ENCODE measurements at regions not wholly inside any gene's neighbourhood (a gene's known extent, or its start where the extent isn't known, plus 50 kb on each side); places are given as distances from the start of the nearest gene placed in this dataset.

DNA sequence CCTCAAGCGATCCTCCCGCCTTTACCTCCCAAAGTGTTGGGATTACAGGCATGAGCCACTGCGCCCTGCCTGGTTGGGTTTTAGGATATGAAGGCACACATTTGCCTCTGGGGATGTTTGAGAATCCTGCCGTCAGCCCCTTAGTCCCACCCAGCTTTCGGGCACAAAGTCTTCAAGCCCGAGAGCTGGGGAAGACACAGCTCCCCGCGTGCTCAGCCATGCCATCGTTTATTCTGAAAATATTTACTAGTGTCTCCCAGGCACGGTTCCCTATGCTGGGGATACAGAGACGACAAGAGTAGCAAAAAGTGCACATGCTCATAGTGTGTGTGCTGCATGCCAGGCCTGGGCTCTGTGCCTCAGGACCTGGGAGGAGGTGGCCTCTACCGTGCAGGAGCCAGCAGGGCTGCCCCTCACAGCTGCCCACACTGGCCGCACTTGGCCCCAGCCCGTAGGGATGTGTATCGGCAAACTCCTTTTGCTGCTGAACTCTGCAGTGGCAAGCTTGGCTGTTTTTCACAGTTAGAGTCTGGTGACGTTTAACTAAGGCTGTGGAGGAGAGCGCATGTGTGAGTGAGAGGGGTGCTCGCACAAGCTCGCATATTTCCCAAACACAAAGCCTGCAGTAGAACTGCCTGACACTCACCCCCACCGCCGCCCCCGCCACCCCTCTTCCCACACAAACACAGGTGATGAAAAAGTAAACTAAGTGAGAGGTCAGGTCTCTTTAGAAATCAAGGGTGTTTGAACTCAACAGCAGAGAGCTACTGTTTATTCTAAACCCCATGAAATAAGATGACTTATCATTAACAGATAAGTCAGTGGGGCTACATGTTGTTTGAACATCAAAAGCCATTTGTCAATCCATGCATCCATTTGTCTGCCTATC, 266.4 kb downstream of the MRTFB start:
- no peak for TF ChIP-seq CTCF (IDR thresholded peaks at IDR 0.05)
- no peak for TF ChIP-seq EP300 (IDR thresholded peaks at IDR 0.05)

Data from suprapubic skin (tissue), 3 donors.